Choroid plexus epithelial cell (primary cell): ENCODE measurements at regions not wholly inside any gene's neighbourhood (a gene's known extent, or its start where the extent isn't known, plus 50 kb on each side); places are given as distances from the start of the nearest gene placed in this dataset.
A peak's percentile ranks its signal among the peaks of the same experiment; 100 is the strongest.

Experiments
- DNase-seq: peaks from one replicate; pipeline ENCODE4 v3.0.0-alpha.2; 2010; ENCODE audit warnings: low read depth
- H3K4me3 ChIP-seq: 2 replicates; pipeline ENCODE4 v1.5.1; 2011; ENCODE audit warnings: low read depth, mild to moderate bottlenecking, control low read depth, low read length, moderate library complexity
- TF ChIP-seq, protein P1 (sequence below): conservative IDR thresholded peaks from 2 replicates; pipeline ENCODE4 v1.5.1; 2011; ENCODE audit warnings: low read depth, mild to moderate bottlenecking, control low read depth, inconsistent platforms, low read length, moderate library complexity

DNA sequence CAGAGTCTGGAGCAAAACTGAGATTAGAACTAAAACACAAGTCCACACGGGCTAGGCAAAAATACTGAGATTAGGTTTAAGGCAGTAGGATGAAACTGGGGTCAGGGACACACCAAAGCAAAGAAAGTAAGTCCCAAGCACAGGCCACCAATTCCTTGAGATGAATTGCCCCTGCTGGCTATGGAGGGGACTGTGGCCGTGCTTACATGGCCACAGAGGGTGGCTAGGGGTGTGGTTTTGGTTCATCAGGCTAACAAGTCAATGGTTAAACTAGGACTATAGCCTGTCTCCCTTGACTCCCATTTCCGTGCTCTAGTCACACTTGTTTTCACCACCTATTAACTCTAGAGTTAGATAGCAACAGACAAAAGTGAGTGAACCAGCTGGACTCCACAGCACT is 394.8 kb downstream of the PBX1 start:
- TF ChIP-seq, protein P1, sequence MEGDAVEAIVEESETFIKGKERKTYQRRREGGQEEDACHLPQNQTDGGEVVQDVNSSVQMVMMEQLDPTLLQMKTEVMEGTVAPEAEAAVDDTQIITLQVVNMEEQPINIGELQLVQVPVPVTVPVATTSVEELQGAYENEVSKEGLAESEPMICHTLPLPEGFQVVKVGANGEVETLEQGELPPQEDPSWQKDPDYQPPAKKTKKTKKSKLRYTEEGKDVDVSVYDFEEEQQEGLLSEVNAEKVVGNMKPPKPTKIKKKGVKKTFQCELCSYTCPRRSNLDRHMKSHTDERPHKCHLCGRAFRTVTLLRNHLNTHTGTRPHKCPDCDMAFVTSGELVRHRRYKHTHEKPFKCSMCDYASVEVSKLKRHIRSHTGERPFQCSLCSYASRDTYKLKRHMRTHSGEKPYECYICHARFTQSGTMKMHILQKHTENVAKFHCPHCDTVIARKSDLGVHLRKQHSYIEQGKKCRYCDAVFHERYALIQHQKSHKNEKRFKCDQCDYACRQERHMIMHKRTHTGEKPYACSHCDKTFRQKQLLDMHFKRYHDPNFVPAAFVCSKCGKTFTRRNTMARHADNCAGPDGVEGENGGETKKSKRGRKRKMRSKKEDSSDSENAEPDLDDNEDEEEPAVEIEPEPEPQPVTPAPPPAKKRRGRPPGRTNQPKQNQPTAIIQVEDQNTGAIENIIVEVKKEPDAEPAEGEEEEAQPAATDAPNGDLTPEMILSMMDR, result no peak

DNA sequence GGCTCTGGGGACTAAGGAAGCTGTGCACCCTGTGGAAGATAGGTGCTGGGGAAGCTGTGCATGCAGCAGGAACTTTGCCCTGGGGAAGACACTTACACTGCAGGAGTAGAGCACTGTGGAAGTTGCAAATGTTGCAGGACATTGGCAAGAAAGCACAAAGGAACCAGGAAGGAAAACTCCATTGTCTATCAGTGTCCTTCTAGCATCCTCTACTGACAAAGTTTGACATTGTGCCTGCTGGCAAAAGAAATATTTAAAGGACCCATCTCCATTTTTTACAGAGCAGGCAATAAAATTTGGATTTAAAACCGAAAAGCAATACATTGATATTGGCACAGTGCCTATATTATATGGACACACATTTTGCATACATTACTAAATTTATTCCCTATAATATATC is 394.1 kb downstream of the PBX1 start:
- DNase-seq, result peak; percentile 4
- TF ChIP-seq, protein P1, result peak; percentile 23
- no peak overlapping the region for H3K4me3 ChIP-seq

More for the DNA sequence above, 394.8 kb downstream of the PBX1 start:
- DNase-seq, result no peak
- H3K4me3 ChIP-seq, result no peak overlapping the region

DNA sequence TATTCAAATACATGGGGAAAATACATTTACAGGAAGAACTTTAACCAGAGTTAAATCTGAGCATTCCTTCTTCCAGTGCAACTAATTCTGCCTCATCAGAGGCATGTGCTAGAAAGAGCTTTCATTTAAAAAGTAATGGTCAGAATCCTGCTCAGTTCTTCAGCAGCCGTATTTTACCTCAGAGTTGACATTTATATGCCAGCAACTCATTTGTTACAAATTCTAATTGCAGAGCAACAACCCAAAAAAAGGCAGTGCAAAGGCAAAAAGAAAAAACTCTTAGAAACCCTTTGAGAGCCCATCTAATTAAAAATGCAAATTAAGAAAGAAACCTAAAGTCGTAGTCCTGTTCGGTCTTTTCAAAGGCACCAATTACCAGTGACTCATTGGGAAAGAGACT is 392.5 kb downstream of the PBX1 start:
- no peak overlapping the region for H3K4me3 ChIP-seq
- no peak for DNase-seq
- TF ChIP-seq, protein P1, result no peak

DNA sequence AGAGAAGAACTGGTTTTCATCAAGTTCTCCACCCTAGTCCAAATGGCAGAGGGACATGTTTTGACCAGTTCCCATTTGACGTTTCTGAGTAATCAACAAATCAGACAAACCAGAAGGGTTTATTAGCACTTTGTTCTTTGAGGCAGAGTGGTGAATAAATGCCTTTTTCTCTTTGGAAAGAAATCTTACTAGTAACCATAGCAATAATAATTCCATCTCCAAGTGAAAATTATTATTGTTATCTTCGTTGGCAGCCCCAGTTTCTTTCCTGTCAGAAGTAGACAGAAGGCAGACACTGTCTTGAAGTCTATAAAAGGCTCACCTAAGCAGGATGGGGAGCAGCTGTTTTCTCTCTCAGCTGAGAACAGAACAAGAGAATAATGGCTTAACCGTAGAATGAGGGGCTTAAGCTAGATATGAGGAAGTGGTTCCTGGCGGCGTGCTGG is 391.6 kb downstream of the PBX1 start:
- TF ChIP-seq, protein P1, result no peak
- no peak for DNase-seq
- H3K4me3 ChIP-seq, result no peak overlapping the region

DNA sequence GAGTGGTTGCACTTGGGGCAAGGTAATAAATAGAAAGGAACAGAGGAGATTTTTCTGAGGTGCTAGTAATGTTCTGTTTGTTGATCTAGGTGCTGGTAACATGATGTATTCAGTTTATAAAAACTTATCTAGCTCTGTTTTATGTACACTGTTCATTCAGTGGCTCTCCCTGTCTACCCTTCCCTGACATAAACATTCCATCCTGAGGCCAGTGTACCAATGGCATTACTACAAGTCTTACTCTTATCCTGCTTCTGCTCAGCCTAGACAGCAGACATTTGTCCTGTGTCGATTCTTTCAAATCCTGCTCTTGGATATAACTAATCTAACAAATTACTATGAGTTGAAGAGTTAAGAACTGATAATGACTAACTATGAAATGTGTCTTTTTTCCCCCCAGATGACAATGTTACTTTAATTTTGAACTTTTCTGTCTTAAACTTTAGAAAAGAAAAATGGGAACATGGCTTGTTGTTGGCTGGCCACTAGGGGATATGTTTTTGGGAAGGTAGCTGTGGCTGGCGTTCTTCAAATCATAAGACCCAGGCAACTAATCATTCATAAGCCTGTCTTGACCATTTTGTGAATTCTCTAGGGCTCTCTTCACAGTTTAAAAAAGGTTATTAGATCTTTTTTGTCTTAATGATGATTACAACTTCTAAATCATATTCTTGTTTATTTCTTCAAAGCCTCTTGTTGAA is 390.9 kb downstream of the PBX1 start:
- TF ChIP-seq, protein P1, result no peak
- no peak overlapping the region for H3K4me3 ChIP-seq
- DNase-seq, result no peak

DNA sequence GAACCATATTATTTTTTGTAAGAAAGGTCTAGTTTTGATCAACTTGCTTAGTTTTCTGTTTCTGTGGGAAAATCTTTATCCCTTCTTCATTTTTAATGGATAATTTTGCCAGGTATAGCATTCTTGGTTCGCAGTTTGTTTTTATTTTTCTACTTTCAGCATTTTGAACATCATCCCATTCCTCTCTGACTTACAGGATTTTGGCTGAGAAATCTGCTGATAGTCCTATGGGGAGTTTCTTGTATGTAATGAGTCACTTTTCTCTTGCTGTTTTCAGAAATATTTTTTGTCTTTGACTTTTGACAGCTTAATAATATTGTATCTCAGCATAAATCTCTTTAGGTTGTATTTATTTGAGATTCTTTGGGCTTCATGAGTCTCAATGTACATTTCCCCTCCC is 389.1 kb downstream of the PBX1 start:
- TF ChIP-seq, protein P1, result no peak
- no peak for DNase-seq
- H3K4me3 ChIP-seq, result no peak overlapping the region

DNA sequence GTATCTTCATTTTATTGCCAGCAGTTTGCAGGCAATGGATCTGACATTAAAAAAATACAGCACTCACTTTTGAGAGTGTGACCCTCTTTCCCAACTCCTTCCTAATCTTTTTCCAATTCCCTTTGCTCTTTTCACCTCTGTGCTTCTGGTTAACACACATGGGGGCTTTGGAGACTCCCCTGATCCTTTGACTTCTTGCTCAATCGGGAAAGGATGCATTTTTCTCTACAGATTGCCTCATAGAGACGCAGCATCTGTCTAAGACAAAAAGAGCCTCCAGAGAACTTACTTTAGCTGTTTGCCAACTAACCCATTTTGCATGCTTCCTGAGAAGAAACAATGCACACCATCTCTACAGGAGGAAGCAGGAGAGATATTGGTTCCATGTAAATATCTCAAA is 378.3 kb downstream of the PBX1 start:
- DNase-seq, result no peak
- TF ChIP-seq, protein P1, result no peak
- H3K4me3 ChIP-seq, result no peak overlapping the region
